DOHH2 (cell line): ENCODE measurements at regions not wholly inside any gene's neighbourhood (a gene's known extent, or its start where the extent isn't known, plus 50 kb on each side); places are given as distances from the start of the nearest gene placed in this dataset.

Experiments used
- H3F3A ChIP-seq: fragments of 200-600 bp; sonication (generic), shearing (Covaris generic); 2 replicates; pipeline ENCODE4 v1.6.0; 2016; ENCODE audit warnings: antibody characterized with exemption, mild to moderate bottlenecking; ENCODE audit not compliant: control insufficient read depth, insufficient read depth
- H3K27ac ChIP-seq: fragments of 200-600 bp; sonication (generic); 2 replicates; pipeline ENCODE4 v1.5.1; 2014; ENCODE audit warnings: low read depth, mild to moderate bottlenecking, low read length, moderate library complexity
- H3K27me3 ChIP-seq: fragments of 200-600 bp; sonication (generic); 2 replicates; pipeline ENCODE4 v1.6.1; 2014; ENCODE audit warnings: mild to moderate bottlenecking, low read length, mixed read lengths; ENCODE audit not compliant: control insufficient read depth
- H3K36me3 ChIP-seq: fragments of 200-600 bp; sonication (generic); 2 replicates; pipeline ENCODE4 v1.6.1; 2014; ENCODE audit warnings: mild to moderate bottlenecking, low read length, moderate library complexity, mixed read lengths; ENCODE audit not compliant: control insufficient read depth
- H3K4me1 ChIP-seq: fragments of 200-600 bp; sonication (generic); 2 replicates; pipeline ENCODE4 v1.6.1; 2014; ENCODE audit warnings: mild to moderate bottlenecking, low read length, mixed read lengths; ENCODE audit not compliant: control insufficient read depth
- H3K4me2 ChIP-seq: fragments of 200-600 bp; sonication (generic); 2 replicates; pipeline ENCODE4 v1.6.0; 2014; ENCODE audit warnings: mild to moderate bottlenecking, low read length, moderate library complexity
- H3K4me3 ChIP-seq: fragments of 200-600 bp; sonication (generic); 2 replicates; pipeline ENCODE4 v1.5.1; 2014; ENCODE audit warnings: mild to moderate bottlenecking, low read length, mixed read lengths
- H3K79me2 ChIP-seq: fragments of 200-600 bp; sonication (generic); 2 replicates; pipeline ENCODE4 v1.6.1; 2014; ENCODE audit warnings: mild to moderate bottlenecking, low read length, mixed read lengths; ENCODE audit not compliant: control insufficient read depth
- H3K9me2 ChIP-seq: fragments of 200-600 bp; sonication (generic); replicated peaks from 2 replicates; pipeline ENCODE4 v1.6.1; 2014; ENCODE audit warnings: mild to moderate bottlenecking, low read length, mixed read lengths; ENCODE audit not compliant: control insufficient read depth
- H3K9me3 ChIP-seq: fragments of 200-600 bp; sonication (generic); 2 replicates; pipeline ENCODE4 v1.6.1; 2014; ENCODE audit warnings: antibody characterized with exemption, low read length, mixed read lengths; ENCODE audit not compliant: control insufficient read depth, insufficient read depth
- H4K20me1 ChIP-seq: fragments of 200-600 bp; sonication (generic); 2 replicates; pipeline ENCODE4 v1.6.0; 2014; ENCODE audit warnings: low read depth, mild to moderate bottlenecking, antibody characterized with exemption, low read length, moderate library complexity; ENCODE audit not compliant: control insufficient read depth, insufficient read depth
- EZH2phosphoT487 ChIP-seq: fragments of 200-600 bp; sonication (generic); IDR thresholded peaks from 2 replicates; pipeline ENCODE4 v1.6.1; 2017; ENCODE audit warnings: borderline replicate concordance, mild to moderate bottlenecking, antibody characterized with exemption, low read length, moderate library complexity, mixed read lengths
- TF ChIP-seq, protein P1 (sequence below): fragments of 200-600 bp; sonication (generic); IDR thresholded peaks from one replicate; pipeline ENCODE4 v1.5.1; 2014; ENCODE audit warnings: antibody characterized with exemption, mild to moderate bottlenecking, low read depth, low read length; ENCODE audit not compliant: poor library complexity, severe bottlenecking

DNA sequence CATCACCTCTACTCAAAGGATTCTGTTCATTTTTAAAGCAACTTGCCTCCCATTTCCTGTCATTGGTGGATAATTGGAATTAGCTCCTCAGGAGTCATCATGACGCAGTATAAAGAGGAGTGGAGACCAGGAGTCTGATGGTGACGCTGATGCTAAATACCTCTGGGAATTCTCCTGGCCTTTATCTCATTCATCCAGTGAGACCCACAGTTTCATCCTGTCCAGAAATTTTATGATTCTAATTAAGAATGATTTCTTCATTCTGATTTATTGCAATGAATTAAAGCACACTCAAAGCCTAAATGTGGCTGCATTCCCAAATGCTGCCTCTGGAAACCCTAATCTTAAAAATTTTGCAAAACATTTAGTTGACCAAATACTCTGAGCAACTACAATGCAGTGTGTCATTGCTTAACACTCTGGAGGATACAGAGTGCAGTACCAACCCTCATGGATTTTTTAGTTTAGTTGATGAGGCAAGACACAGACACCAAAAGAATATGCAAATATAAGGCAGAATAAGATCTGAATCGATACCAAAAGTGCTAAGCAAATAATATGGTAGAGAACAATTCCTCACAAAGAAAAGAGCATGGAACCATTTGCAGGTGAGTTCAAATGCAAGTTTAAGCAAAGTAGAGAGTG lies 236.2 kb downstream of the ETAA1 start:
- Histone ChIP-seq H3K27me3 (no peaks in the 10 kb centered on the region), H4K20me1 (no peaks in the 10 kb centered on the region), H3F3A (no peaks in the 10 kb centered on the region), H3K27ac (no peak overlapping the region), H3K4me2 (no peak overlapping the region), H3K4me1 (no peaks in the 10 kb centered on the region), H3K9me3 (no peaks in the 10 kb centered on the region), H3K79me2 (no peaks in the 10 kb centered on the region), H3K9me2 (no peaks in the 10 kb centered on the region), H3K4me3 (no peak overlapping the region), H3K36me3 (no peaks in the 10 kb centered on the region)
- TF ChIP-seq EZH2phosphoT487: no peak
- TF ChIP-seq, protein P1, sequence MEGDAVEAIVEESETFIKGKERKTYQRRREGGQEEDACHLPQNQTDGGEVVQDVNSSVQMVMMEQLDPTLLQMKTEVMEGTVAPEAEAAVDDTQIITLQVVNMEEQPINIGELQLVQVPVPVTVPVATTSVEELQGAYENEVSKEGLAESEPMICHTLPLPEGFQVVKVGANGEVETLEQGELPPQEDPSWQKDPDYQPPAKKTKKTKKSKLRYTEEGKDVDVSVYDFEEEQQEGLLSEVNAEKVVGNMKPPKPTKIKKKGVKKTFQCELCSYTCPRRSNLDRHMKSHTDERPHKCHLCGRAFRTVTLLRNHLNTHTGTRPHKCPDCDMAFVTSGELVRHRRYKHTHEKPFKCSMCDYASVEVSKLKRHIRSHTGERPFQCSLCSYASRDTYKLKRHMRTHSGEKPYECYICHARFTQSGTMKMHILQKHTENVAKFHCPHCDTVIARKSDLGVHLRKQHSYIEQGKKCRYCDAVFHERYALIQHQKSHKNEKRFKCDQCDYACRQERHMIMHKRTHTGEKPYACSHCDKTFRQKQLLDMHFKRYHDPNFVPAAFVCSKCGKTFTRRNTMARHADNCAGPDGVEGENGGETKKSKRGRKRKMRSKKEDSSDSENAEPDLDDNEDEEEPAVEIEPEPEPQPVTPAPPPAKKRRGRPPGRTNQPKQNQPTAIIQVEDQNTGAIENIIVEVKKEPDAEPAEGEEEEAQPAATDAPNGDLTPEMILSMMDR: no peak

DNA sequence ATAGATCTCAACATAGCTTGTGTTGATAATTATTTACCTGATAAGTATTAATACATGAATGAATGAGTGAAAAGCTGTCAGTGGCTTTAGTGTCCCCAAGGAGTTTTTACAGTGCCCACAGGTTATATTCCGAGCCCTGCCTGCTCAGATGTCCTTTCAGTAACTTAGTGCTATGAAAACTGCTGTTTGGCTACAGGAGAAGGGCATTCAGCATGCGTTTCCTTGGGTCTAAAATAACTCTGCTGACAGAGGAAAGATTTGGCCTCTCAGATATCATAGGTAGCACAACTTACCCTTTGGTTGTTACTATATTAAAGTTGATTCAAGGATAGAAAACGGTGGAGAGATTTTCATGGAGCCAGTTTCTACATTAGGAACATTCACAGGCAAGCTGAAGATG lies 241.0 kb downstream of the ETAA1 start:
- no peaks in the 10 kb centered on the region for H3K27me3 ChIP-seq
- H3K4me1 ChIP-seq: no peaks in the 10 kb centered on the region
- no peaks in the 10 kb centered on the region for H3F3A ChIP-seq
- no peak overlapping the region for H3K4me3 ChIP-seq
- H3K4me2 ChIP-seq: no peak overlapping the region
- TF ChIP-seq, protein P1: no peak
- TF ChIP-seq EZH2phosphoT487: no peak
- H3K9me2 ChIP-seq: no peaks in the 10 kb centered on the region
- no peak overlapping the region for H3K27ac ChIP-seq
- no peaks in the 10 kb centered on the region for H3K79me2 ChIP-seq
- no peaks in the 10 kb centered on the region for H3K9me3 ChIP-seq
- no peaks in the 10 kb centered on the region for H4K20me1 ChIP-seq
- H3K36me3 ChIP-seq: no peaks in the 10 kb centered on the region

DNA sequence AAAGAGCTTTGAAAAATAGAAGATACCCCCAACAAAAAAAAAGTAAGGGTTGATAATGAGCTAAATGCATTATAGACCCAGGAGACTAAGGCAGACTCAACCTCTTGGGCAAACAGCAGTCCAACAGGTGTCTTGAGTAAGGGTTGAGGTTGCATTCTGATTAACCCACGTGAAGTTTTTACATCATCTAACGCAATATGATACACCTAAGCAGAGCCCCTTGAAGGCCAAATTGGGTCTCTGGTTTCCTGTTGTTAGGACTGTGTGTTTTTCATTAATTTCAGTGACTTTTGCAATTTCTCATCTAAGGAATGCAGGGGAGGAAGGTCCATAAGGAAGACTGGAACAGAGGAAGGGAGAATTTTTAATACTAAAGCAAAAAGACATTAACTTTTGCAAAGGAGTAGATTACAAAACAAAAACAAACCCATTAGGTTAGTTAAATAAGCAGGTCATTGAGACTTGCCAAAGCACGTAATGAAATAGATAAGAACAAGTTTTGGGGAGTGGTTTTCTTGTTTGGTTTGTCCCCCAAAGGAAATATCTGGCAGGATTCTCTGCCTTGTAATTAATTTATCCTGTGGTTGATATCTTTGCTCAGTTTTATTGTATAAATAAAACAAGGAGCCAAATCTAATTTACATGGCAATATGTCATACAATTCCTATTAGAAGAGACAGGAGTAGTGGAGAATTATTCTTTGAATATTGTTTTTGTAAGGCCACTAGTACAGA lies 244.3 kb downstream of the ETAA1 start:
- Histone ChIP-seq H3K4me1 (no peaks in the 10 kb centered on the region), H3K79me2 (no peaks in the 10 kb centered on the region), H3K36me3 (no peaks in the 10 kb centered on the region), H3K9me2 (no peaks in the 10 kb centered on the region), H4K20me1 (no peaks in the 10 kb centered on the region), H3K4me2 (no peak overlapping the region), H3K27me3 (no peaks in the 10 kb centered on the region), H3F3A (no peaks in the 10 kb centered on the region), H3K27ac (no peak overlapping the region), H3K9me3 (peaks cover 3% of the 10 kb centered on the region), H3K4me3 (no peak overlapping the region)
- TF ChIP-seq, protein P1: no peak
- no peak for TF ChIP-seq EZH2phosphoT487
